GM18907 (cell line): ENCODE measurements at regions not wholly inside any gene's neighbourhood (a gene's known extent, or its start where the extent isn't known, plus 50 kb on each side); places are given as distances from the start of the nearest gene placed in this dataset.

Experiments
- ATAC-seq: cut with Tn5 transposase; IDR thresholded peaks from one replicate; pipeline ENCODE4 v1.9.1; 2021; ENCODE audit warnings: mild to moderate bottlenecking, moderate library complexity; ENCODE audit not compliant: unreplicated experiment

GRCh38 chr9:73742412-73742811 lies 590.7 kb downstream of the ANXA1 start:
- ATAC-seq: no peak

- no peak for ATAC-seq
These were observed 592.2 kb downstream of the ANXA1 start for GRCh38 chr9:73743826-73744225.

GRCh38 chr9:73745598-73745997 lies 593.9 kb downstream of the ANXA1 start:
- no peak for ATAC-seq

- no peak for ATAC-seq
These were observed 601.5 kb downstream of the ANXA1 start for GRCh38 chr9:73753171-73753570.

- ATAC-seq: no peak
These were observed 610.2 kb downstream of the ANXA1 start for GRCh38 chr9:73761905-73762304.

GRCh38 chr9:73773896-73774295 lies 622.2 kb downstream of the ANXA1 start:
- no peak for ATAC-seq

- no peak for ATAC-seq
These were observed 624.1 kb downstream of the ANXA1 start for GRCh38 chr9:73775757-73776156.

- no peak for ATAC-seq
These were observed 629.3 kb downstream of the ANXA1 start for GRCh38 chr9:73780916-73781315.

- ATAC-seq: no peak
These were observed 630.5 kb downstream of the ANXA1 start for GRCh38 chr9:73782166-73782565.

GRCh38 chr9:73799446-73799845 lies 647.8 kb downstream of the ANXA1 start:
- no peak for ATAC-seq

GRCh38 chr9:73805111-73805510 lies 653.4 kb downstream of the ANXA1 start:
- ATAC-seq: no peak

- ATAC-seq: no peak
These were observed 654.3 kb downstream of the ANXA1 start for GRCh38 chr9:73805853-73806458.

GRCh38 chr9:73806876-73807275 lies 655.2 kb downstream of the ANXA1 start:
- no peak for ATAC-seq

GRCh38 chr9:73807952-73808351 lies 656.3 kb downstream of the ANXA1 start:
- no peak for ATAC-seq

- ATAC-seq: no peak
These were observed 659.0 kb downstream of the ANXA1 start for GRCh38 chr9:73810585-73811215.

- no peak for ATAC-seq
These were observed 661.9 kb downstream of the ANXA1 start for GRCh38 chr9:73813546-73813945.

- no peak for ATAC-seq
These were observed 665.2 kb downstream of the ANXA1 start for GRCh38 chr9:73816905-73817304.

- ATAC-seq: no peak
These were observed 672.5 kb upstream of the RORB start for GRCh38 chr9:73824671-73825070.

- no peak for ATAC-seq
These were observed 658.3 kb upstream of the RORB start for GRCh38 chr9:73838871-73839270.

GRCh38 chr9:73839471-73839870 lies 657.7 kb upstream of the RORB start:
- no peak for ATAC-seq

GRCh38 chr9:73841018-73841417 lies 656.1 kb upstream of the RORB start:
- no peak for ATAC-seq

- ATAC-seq: no peak
These were observed 653.0 kb upstream of the RORB start for GRCh38 chr9:73844135-73844534.

GRCh38 chr9:73845539-73845938 lies 651.6 kb upstream of the RORB start:
- ATAC-seq: peak; percentile 66
